ENCODE measurements at regions not wholly inside any gene's neighbourhood (a gene's known extent, or its start where the extent isn't known, plus 50 kb on each side); places are given as distances from the start of the nearest gene placed in this dataset.

- in situ Hi-C loops (cut with MboI; ENCODE audit: low pct_unique_long_range_greater_than_20kb, low sequenced_read_pairs), result no loop called here
- DNase-seq, result no peak
Observed at GRCh38 chr6:134117409-134117808, 65.0 kb upstream of the SLC2A12 start.

- in situ Hi-C loops (cut with MboI; ENCODE audit: low pct_unique_long_range_greater_than_20kb, low sequenced_read_pairs), result no loop called here
- no peak for DNase-seq
Observed at GRCh38 chr6:134115715-134116074, 63.3 kb upstream of the SLC2A12 start.

- DNase-seq, result no peak
- in situ Hi-C loops (cut with MboI; ENCODE audit: low pct_unique_long_range_greater_than_20kb, low sequenced_read_pairs), result no loop called here
Observed at GRCh38 chr6:134114918-134115714, 62.7 kb upstream of the SLC2A12 start.

DNA sequence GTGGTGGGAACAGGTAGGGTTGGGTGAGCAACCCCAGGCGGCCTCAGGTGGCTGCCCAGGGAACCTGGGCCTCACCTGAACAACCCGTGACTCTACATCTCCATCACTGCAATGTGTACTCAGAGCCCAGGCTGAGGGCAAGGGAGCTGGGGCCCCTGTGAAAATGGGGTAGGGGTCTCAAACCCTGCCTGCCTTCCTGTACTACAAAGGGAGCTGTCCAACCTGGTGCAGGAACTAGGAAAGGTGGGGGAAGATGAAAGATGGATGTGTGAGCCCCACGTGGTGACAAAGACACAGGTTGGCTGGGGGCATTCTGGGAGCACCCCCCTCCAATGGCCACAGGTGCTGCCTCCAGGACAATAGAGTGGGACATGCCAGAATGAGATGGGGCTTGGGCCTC, 62.1 kb upstream of the SLC2A12 start:
- in situ Hi-C loops (cut with MboI; ENCODE audit: low pct_unique_long_range_greater_than_20kb, low sequenced_read_pairs), result no loop called here
- no peak for DNase-seq

DNA sequence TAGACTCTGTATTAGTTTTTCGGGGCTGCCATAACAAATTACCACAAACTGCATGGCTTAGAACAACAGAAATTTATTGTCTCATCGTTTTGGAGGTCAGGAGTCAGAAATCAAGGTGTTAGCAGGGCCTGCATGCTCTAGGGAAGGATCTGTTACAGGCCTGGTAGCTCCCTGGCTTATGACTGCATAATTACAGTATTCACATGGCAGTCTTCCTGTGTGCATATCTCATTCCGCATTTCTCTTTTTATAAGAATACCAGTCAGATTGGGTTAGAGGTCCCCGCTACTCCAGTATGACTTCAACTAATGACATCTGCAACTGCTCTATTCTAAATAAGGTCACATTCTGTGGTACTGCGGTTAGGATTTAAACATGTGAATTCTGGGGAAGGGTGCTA, 59.3 kb upstream of the SLC2A12 start:
- in situ Hi-C loops (cut with MboI; ENCODE audit: low pct_unique_long_range_greater_than_20kb, low sequenced_read_pairs), result no loop called here

DNA sequence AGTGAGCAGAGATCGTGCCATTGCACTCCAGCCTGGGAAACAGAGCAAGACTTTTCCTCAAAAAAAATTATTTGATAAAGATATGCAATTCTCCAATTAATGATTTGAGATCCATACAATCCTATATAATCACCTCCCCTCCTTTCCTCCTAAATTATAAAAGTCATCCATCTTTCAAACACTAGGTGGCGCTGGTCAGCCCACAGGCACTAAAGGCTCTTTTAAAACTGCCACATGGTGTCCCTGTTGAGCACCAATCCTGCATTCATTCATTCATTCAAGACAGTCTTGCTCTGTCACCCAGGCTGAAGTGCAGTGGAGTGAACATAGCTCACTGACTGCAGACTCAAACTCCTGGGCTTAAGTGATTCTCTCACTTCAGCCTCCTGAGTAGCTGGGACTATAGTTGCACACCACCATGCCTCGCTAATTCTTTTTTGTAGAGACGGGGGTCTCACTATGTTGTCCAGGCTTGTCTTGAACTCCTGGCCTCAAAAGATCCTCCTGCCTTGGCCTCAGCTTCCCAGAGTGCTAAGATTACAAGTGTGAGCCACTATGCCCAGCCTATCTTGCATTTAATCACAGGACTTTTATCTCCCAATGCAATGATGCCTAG, 58.7 kb upstream of the SLC2A12 start:
- peak; percentile 65 for DNase-seq
- in situ Hi-C loops (cut with MboI; ENCODE audit: low pct_unique_long_range_greater_than_20kb, low sequenced_read_pairs), result no loop called here

More for the DNA sequence above, 59.3 kb upstream of the SLC2A12 start:
- no peak for DNase-seq

DNA sequence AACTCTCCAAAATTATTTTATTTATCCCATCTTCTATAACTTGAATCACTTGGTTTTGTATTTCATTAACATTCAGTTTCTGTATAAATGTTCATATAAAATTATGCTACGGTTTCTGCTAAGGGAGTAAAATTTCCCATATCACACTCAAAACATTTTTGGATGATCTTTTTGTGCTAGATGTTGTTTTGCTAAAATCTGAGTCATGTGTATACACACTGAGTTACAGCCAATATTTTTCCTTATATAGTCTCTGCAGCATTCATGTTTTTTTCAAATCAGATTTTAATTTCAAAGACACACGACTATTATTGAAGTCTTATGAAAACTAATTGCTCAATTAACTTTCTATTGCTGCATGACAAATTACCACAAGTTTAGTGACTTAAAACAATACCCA, 54.3 kb upstream of the SLC2A12 start:
- in situ Hi-C loops (cut with MboI; ENCODE audit: low pct_unique_long_range_greater_than_20kb, low sequenced_read_pairs), result no loop called here
- no peak for DNase-seq

DNA sequence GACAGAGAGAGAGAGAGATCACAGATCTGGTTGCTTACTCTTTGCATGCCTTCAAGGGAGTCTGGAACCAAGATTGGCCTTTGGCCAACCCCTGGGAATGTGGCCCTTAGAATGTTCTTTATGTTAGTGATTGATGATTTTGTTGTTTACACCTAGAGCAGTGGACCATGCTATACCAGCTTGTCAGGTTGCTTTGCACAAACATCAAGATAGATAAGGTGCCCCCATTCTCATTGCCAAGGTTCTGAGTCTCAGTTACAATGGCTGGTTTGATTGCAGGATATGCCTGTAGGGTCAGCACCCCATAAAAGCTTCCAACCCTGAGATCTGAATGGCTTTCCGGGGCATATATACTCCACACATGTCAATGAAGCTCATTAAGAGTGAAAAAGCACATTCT, 53.5 kb upstream of the SLC2A12 start:
- in situ Hi-C loops (cut with MboI; ENCODE audit: low pct_unique_long_range_greater_than_20kb, low sequenced_read_pairs), result no loop called here
- no peak for DNase-seq

DNA sequence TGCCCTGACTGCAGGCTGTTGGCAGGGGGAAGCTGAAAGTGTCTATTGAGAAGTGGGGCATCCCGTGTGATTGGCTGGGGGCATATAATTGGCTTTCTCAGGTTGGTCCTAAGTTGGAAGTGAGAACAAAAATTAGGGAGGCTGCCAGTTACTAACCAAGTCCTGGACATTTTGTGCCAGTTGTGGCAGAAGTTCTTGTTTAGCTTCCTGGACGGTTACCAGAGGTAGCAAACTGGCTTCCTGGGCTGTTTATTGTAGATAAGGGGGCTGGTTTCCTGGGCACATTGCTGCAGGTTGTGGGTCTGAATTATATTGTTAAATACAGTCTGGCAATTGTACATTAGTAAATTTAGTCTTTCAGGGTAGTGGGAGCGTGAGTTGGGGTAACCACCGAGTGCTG, 50.6 kb upstream of the SLC2A12 start:
- in situ Hi-C loops (cut with MboI; ENCODE audit: low pct_unique_long_range_greater_than_20kb, low sequenced_read_pairs), result no loop called here
- DNase-seq, result no peak
